ENCODE measurements at regions not wholly inside any gene's neighbourhood (a gene's known extent, or its start where the extent isn't known, plus 50 kb on each side); places are given as distances from the start of the nearest gene placed in this dataset.

GRCh38 chr6:130298258-130298657, 67.6 kb upstream of the TMEM200A start:
- Histone ChIP-seq H3K4me3 (ENCODE audit: low read depth, low read length) (no peak overlapping the region), H3K4me1 (peaks cover 4% of the 10 kb centered on the region; the same call in 1 of the 2 replicates), H3K27me3 (replicated peaks; ENCODE audit: control insufficient read depth, insufficient read depth, low read length) (no peaks in the 10 kb centered on the region), H3K9me3 (0 out of 2 replicates have a peak, but pooled peaks cover 3% of the 10 kb centered on the region), H3K36me3 (ENCODE audit: control insufficient read depth, insufficient read depth, low read length) (no peaks in the 10 kb centered on the region)
- intact Hi-C loops (cut with micrococcal nuclease; ENCODE audit: unreplicated experiment): loop anchor here (10.0 kb wide), 1 partner anchor 547 kb away; no protein-coding TSS in a partner anchor
- TF ChIP-seq CTCF (IDR thresholded peaks at IDR 0.05; ENCODE audit: insufficient read depth in 1 of 2, low read depth in 1 of 2, low read length in 1 of 2, severe bottlenecking in 1 of 2, unreplicated experiment in 1 of 2): no peak
- no TSS peak for BruUV-seq (replicated peaks)
- Mint-ChIP-seq H3K4me3 (ENCODE audit: unreplicated experiment) (no peak overlapping the region), H3K4me1 (ENCODE audit: low read depth, unreplicated experiment) (peaks cover 6% of the 10 kb centered on the region), H3K36me3 (ENCODE audit: insufficient read depth, unreplicated experiment) (no peaks in the 10 kb centered on the region), H3K27ac (ENCODE audit: unreplicated experiment) (no peak overlapping the region), H3K27me3 (ENCODE audit: insufficient read depth, unreplicated experiment) (no peaks in the 10 kb centered on the region), H3K9me3 (ENCODE audit: unreplicated experiment) (peaks cover 13% of the 10 kb centered on the region)
- POLR2A ChIA-PET: no interaction called here
- no peak for DNase-seq
- CTCF ChIA-PET: no interaction called here

- CTCF ChIA-PET: no interaction called here
- intact Hi-C loops (cut with micrococcal nuclease; ENCODE audit: unreplicated experiment): loop anchor here (10.0 kb wide), 1 partner anchor 548 kb away; no protein-coding TSS in a partner anchor
Observed at GRCh38 chr6:130296854-130297253, 69.0 kb upstream of the TMEM200A start.

GRCh38 chr6:130293800-130294199, 71.0 kb upstream of the SAMD3 start:
- Histone ChIP-seq H3K36me3 (ENCODE audit: control insufficient read depth, insufficient read depth, low read length) (no peaks in the 10 kb centered on the region), H3K27me3 (replicated peaks; ENCODE audit: control insufficient read depth, insufficient read depth, low read length) (no peaks in the 10 kb centered on the region), H3K4me3 (ENCODE audit: low read depth, low read length) (no peak overlapping the region), H3K4me1 (peaks cover 4% of the 10 kb centered on the region; the same call in 1 of the 2 replicates), H3K9me3 (0 out of 2 replicates have a peak, but pooled peaks cover 3% of the 10 kb centered on the region)
- peak overlapping the region; percentile 49 for H3K27ac Mint-ChIP-seq (ENCODE audit: unreplicated experiment)
- H3K4me3 Mint-ChIP-seq (ENCODE audit: unreplicated experiment): no peak overlapping the region
- no peaks in the 10 kb centered on the region for H3K27me3 Mint-ChIP-seq (ENCODE audit: insufficient read depth, unreplicated experiment)
- no peaks in the 10 kb centered on the region for H3K9me3 Mint-ChIP-seq (ENCODE audit: unreplicated experiment)
- no peaks in the 10 kb centered on the region for H3K36me3 Mint-ChIP-seq (ENCODE audit: insufficient read depth, unreplicated experiment)
- no TSS peak for BruUV-seq (replicated peaks)
- peak; percentile 60 to 75 for TF ChIP-seq CTCF (IDR thresholded peaks at IDR 0.05; ENCODE audit: insufficient read depth in 1 of 2, low read depth in 1 of 2, low read length in 1 of 2, severe bottlenecking in 1 of 2, unreplicated experiment in 1 of 2)
- DNase-seq: peak; percentile 73 to 74
- POLR2A ChIA-PET: no interaction called here
- intact Hi-C loops (cut with micrococcal nuclease; ENCODE audit: unreplicated experiment): loop anchor here (1.0 to 10.0 kb wide), 7 partner anchors 15 to 551 kb away; partner anchors contain the start of gene TMEM200A
- H3K4me1 Mint-ChIP-seq (ENCODE audit: low read depth, unreplicated experiment): peaks cover 6% of the 10 kb centered on the region
- CTCF ChIA-PET: interaction anchor here (0.6 to 1.0 kb wide), 10 partner anchors 12 to 894 kb away, joined by 3 to 12 read pairs (median 3); no protein-coding TSS in a partner anchor

More at GRCh38 chr6:130296854-130297253, 69.0 kb upstream of the TMEM200A start:
- Mint-ChIP-seq H3K27me3 (ENCODE audit: insufficient read depth, unreplicated experiment) (no peaks in the 10 kb centered on the region), H3K4me3 (ENCODE audit: unreplicated experiment) (no peak overlapping the region), H3K36me3 (ENCODE audit: insufficient read depth, unreplicated experiment) (no peaks in the 10 kb centered on the region), H3K4me1 (ENCODE audit: low read depth, unreplicated experiment) (peaks cover 6% of the 10 kb centered on the region), H3K27ac (ENCODE audit: unreplicated experiment) (no peak overlapping the region), H3K9me3 (ENCODE audit: unreplicated experiment) (peaks cover 8% of the 10 kb centered on the region)
- DNase-seq: no peak
- H3K4me1 ChIP-seq: peaks cover 4% of the 10 kb centered on the region; the same call in 1 of the 2 replicates
- H3K36me3 ChIP-seq (ENCODE audit: control insufficient read depth, insufficient read depth, low read length): no peaks in the 10 kb centered on the region
- 0 out of 2 replicates have a peak, but pooled peaks cover 3% of the 10 kb centered on the region for H3K9me3 ChIP-seq
- H3K27me3 ChIP-seq (replicated peaks; ENCODE audit: control insufficient read depth, insufficient read depth, low read length): no peaks in the 10 kb centered on the region
- no TSS peak for BruUV-seq (replicated peaks)
- H3K4me3 ChIP-seq (ENCODE audit: low read depth, low read length): no peak overlapping the region
- POLR2A ChIA-PET: no interaction called here
- peak in 1 of 2 experiments; percentile 6 for TF ChIP-seq CTCF (IDR thresholded peaks at IDR 0.05; ENCODE audit: insufficient read depth in 1 of 2, low read depth in 1 of 2, low read length in 1 of 2, severe bottlenecking in 1 of 2, unreplicated experiment in 1 of 2)

Data from Caco-2 (cell line).